ENCODE measurements at regions not wholly inside any gene's neighbourhood (a gene's known extent, or its start where the extent isn't known, plus 50 kb on each side); places are given as distances from the start of the nearest gene placed in this dataset.
A peak's percentile ranks its signal among the peaks of the same experiment; 100 is the strongest.
"Not testable (repeated sequence)": the region's sequence is repeated elsewhere in the genome, so short reads cannot be mapped to it uniquely, and the experiment has no call there.

GRCh38 chr7:155377071-155377837 is 79.6 kb downstream of the INSIG1 start:
- no peak for DNase-seq (ENCODE audit: low read depth)

- DNase-seq (ENCODE audit: low read depth): no peak
Observed at GRCh38 chr7:155377838-155378579, 79.9 kb upstream of the EN2 start.

GRCh38 chr7:155378580-155378934 is 79.4 kb upstream of the EN2 start:
- no peak for DNase-seq (ENCODE audit: low read depth)

- DNase-seq (ENCODE audit: low read depth): no peak
Observed at GRCh38 chr7:155378959-155379871, 78.7 kb upstream of the EN2 start.

GRCh38 chr7:155380221-155380861 is 77.6 kb upstream of the EN2 start:
- DNase-seq (ENCODE audit: low read depth): peak; percentile 47

- DNase-seq (ENCODE audit: low read depth): no peak
Observed at GRCh38 chr7:155380976-155381851, 76.7 kb upstream of the EN2 start.

- no peak for DNase-seq (ENCODE audit: low read depth)
Observed at GRCh38 chr7:155381852-155382801, 75.8 kb upstream of the EN2 start.

- no peak for DNase-seq (ENCODE audit: low read depth)
Observed at GRCh38 chr7:155382802-155383171, 75.1 kb upstream of the EN2 start.

- no peak for DNase-seq (ENCODE audit: low read depth)
Observed at GRCh38 chr7:155383756-155384491, 74.0 kb upstream of the EN2 start.

GRCh38 chr7:155384751-155385150 is 73.2 kb upstream of the EN2 start:
- no peak for DNase-seq (ENCODE audit: low read depth)

GRCh38 chr7:155385182-155385581 is 72.7 kb upstream of the EN2 start:
- DNase-seq (ENCODE audit: low read depth): not testable (repeated sequence)

- DNase-seq (ENCODE audit: low read depth): no peak
Observed at GRCh38 chr7:155386608-155387007, 71.3 kb upstream of the EN2 start.

GRCh38 chr7:155387066-155387620 is 70.8 kb upstream of the EN2 start:
- no peak for DNase-seq (ENCODE audit: low read depth)

GRCh38 chr7:155388561-155388960 is 69.4 kb upstream of the EN2 start:
- DNase-seq (ENCODE audit: low read depth): no peak

GRCh38 chr7:155391414-155391813 is 66.5 kb upstream of the EN2 start:
- no peak for DNase-seq (ENCODE audit: low read depth)

- DNase-seq (ENCODE audit: low read depth): no peak
Observed at GRCh38 chr7:155392726-155393570, 65.0 kb upstream of the EN2 start.

GRCh38 chr7:155394413-155394812 is 63.5 kb upstream of the EN2 start:
- DNase-seq (ENCODE audit: low read depth): no peak

Data from stimulated activated CD8-positive, alpha-beta memory T cell treated with anti-CD3 and anti-CD28 coated beads, Interleukin-12 subunit alpha, Interleukin-12 subunit beta, amount 100 ng/mL, for 1 hour (primary cell).